Astrocyte of the spinal cord (primary cell): ENCODE measurements at regions not wholly inside any gene's neighbourhood (a gene's known extent, or its start where the extent isn't known, plus 50 kb on each side); places are given as distances from the start of the nearest gene placed in this dataset.
A peak's percentile ranks its signal among the peaks of the same experiment; 100 is the strongest.

Experiments used
- DNase-seq: peaks from one replicate; pipeline ENCODE4 v3.0.0; 2011; ENCODE audit warnings: low read depth, low spot score
- H3K4me3 ChIP-seq: 2 replicates; pipeline ENCODE4 v1.5.1; 2011; ENCODE audit warnings: low read depth, mild to moderate bottlenecking, low read length, moderate library complexity
- CTCF ChIP-seq: IDR thresholded peaks from 2 replicates; pipeline ENCODE4 v1.5.1; 2012; ENCODE audit warnings: low read depth, mild to moderate bottlenecking, low read length, inconsistent platforms
- in situ Hi-C: cut with HindIII; loops from 2 replicates; pipeline ENCODE4 v1.10.0; 2017; ENCODE audit warnings: low sequenced_read_pairs

- in situ Hi-C loops, result no loop called here
These were observed 76.3 kb upstream of the RBBP8 start for GRCh38 chr18:22856870-22857269.

GRCh38 chr18:22858121-22858520, 75.0 kb upstream of the RBBP8 start:
- DNase-seq, result no peak
- no peak for TF ChIP-seq CTCF
- in situ Hi-C loops, result no loop called here
- H3K4me3 ChIP-seq, result no peak overlapping the region

More at GRCh38 chr18:22856870-22857269, 76.3 kb upstream of the RBBP8 start:
- no peak overlapping the region for H3K4me3 ChIP-seq
- TF ChIP-seq CTCF, result no peak
- no peak for DNase-seq

GRCh38 chr18:22860807-22861206, 72.3 kb upstream of the RBBP8 start:
- in situ Hi-C loops, result no loop called here

DNA sequence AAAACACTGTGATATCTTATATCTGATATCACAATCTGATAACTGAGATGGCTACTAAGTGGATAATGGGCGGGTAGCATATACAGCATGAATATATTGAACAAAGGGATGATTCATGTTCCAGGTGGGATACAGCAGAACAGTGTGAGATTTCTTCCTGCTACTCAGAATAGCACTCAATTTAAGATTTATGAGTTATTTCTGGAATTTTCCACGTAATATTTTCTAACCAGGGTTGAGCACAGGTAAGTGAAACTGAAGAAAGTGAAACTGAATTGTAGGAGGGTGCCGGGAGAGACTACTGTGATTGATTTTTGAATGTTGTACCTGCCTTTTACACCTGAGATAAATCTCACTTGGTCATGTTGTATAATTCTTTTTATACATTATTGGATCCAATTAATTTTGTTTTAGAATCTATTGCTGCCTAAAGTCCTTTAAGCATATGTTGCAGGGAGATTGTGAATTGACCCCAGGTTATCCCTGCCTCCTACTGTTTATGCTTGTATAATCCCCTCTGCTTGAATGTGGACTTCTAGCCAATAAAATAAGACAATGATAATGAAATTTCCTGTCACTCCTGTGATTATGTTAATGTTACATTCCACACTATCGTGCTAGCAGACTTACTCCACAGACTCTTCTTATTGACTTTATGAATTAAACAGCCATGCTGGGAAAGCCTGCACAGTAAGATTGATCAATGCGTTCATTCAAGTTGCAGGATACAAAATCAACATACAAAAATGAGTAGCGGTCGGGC, 67.6 kb upstream of the RBBP8 start:
- in situ Hi-C loops, result no loop called here
- DNase-seq, result no peak
- no peak overlapping the region for H3K4me3 ChIP-seq

More at GRCh38 chr18:22860807-22861206, 72.3 kb upstream of the RBBP8 start:
- no peak for TF ChIP-seq CTCF
- no peak for DNase-seq
- no peak overlapping the region for H3K4me3 ChIP-seq

DNA sequence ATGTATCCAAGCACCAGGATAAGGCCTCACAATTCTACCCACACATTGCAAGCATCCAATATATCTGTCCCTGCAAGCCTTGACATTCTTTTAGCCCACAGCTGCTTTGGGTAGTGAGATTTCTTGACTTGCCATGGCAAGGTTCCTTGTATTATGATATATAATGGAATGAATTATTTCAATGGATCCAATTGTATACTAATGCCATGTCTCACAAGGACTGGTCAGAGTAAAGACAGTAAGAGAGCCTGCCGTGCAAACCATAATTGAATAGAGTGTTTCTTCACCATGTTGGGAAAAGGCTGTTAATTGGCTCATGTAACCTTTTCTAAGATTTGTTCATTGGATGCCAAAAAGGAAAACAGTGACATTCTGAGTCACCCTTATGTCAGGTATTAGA, 64.3 kb upstream of the RBBP8 start:
- DNase-seq, result no peak
- no peak for TF ChIP-seq CTCF
- H3K4me3 ChIP-seq, result no peak overlapping the region
- in situ Hi-C loops, result no loop called here

More for the DNA sequence above, 67.6 kb upstream of the RBBP8 start:
- no peak for TF ChIP-seq CTCF

- no peak for TF ChIP-seq CTCF
- H3K4me3 ChIP-seq, result no peak overlapping the region
- in situ Hi-C loops, result no loop called here
- peak; percentile 74 for DNase-seq
These were observed 61.2 kb upstream of the RBBP8 start for GRCh38 chr18:22871809-22872525.
